Liver (tissue), 8 donors: ENCODE measurements at regions not wholly inside any gene's neighbourhood (a gene's known extent, or its start where the extent isn't known, plus 50 kb on each side); places are given as distances from the start of the nearest gene placed in this dataset.

ENCODE experiments used
- DNase-seq: peaks from one replicate; pipeline ENCODE4 v3.0.0-alpha.2; 2017; ENCODE audit warnings: low spot score
- H3K27ac ChIP-seq, 2 donors: one replicate each; pipeline ENCODE4 v1.7.0; 2013; ENCODE audit warnings: inconsistent platforms in 2 of 2, low read length in 2 of 2, control low read depth in 1 of 2, low read depth in 1 of 2, mild to moderate bottlenecking in 1 of 2
- H3K27me3 ChIP-seq, 4 donors: one replicate each; pipeline versions ENCODE4 v1.6.1 to v1.7.0; 2013; ENCODE audit warnings: low read length in 3 of 4, inconsistent platforms in 1 of 4, mild to moderate bottlenecking in 1 of 4, moderate library complexity in 1 of 4; ENCODE audit not compliant: control insufficient read depth in 4 of 4, insufficient read depth in 4 of 4
- H3K36me3 ChIP-seq, 4 donors: one replicate each; pipeline versions ENCODE4 v1.6.1 to v1.7.0; 2013; ENCODE audit warnings: low read length in 3 of 4, mild to moderate bottlenecking in 3 of 4, low read depth in 1 of 4, moderate library complexity in 1 of 4; ENCODE audit not compliant: control insufficient read depth in 4 of 4, insufficient read depth in 3 of 4
- H3K4me1 ChIP-seq, 4 donors: one replicate each; pipeline versions ENCODE4 v1.6.1 to v1.7.0; 2013; ENCODE audit warnings: low read length in 3 of 4, mild to moderate bottlenecking in 3 of 4, moderate library complexity in 1 of 4; ENCODE audit not compliant: control insufficient read depth in 4 of 4, insufficient read depth in 4 of 4
- H3K4me3 ChIP-seq, 3 donors: one replicate each; pipeline versions ENCODE4 v1.6.1 to v1.7.0; 2013; ENCODE audit warnings: low read length in 3 of 3, control low read depth in 1 of 3, low read depth in 1 of 3, mild to moderate bottlenecking in 1 of 3
- H3K9ac ChIP-seq, 2 donors: one replicate each; pipeline ENCODE4 v1.7.0; 2013; ENCODE audit warnings: low read length in 2 of 2, mild to moderate bottlenecking in 2 of 2, moderate library complexity in 2 of 2, control low read depth in 1 of 2, low read depth in 1 of 2
- H3K9me3 ChIP-seq, 4 donors: one replicate each; pipeline versions ENCODE4 v1.6.1 to v1.7.0; 2013; ENCODE audit warnings: low read length in 3 of 4; ENCODE audit not compliant: control insufficient read depth in 4 of 4
- EGR1 ChIP-seq, 2 donors: IDR thresholded peaks; 2 replicates each; pipeline ENCODE4 v1.6.1; 2016 to 2018; ENCODE audit warnings: antibody characterized with exemption in 2 of 2, low read depth in 2 of 2
- FOXA1 ChIP-seq: IDR thresholded peaks from 2 replicates; pipeline ENCODE4 v1.6.1; 2016; ENCODE audit warnings: antibody characterized with exemption
- FOXA2 ChIP-seq: IDR thresholded peaks from 2 replicates; pipeline ENCODE4 v1.6.1; 2016; ENCODE audit warnings: antibody characterized with exemption
- GABPA ChIP-seq, 2 donors: IDR thresholded peaks in 1 of 2; conservative IDR thresholded peaks in 1 of 2; 2 replicates each; pipeline ENCODE4 v1.6.1; 2016; ENCODE audit warnings: antibody characterized with exemption in 2 of 2, mild to moderate bottlenecking in 1 of 2, moderate library complexity in 1 of 2
- HNF4A ChIP-seq, 2 donors: conservative IDR thresholded peaks; 2 replicates each; pipeline ENCODE4 v1.6.1; 2016; ENCODE audit warnings: antibody characterized with exemption in 2 of 2, mild to moderate bottlenecking in 2 of 2
- HNF4G ChIP-seq: IDR thresholded peaks from 2 replicates; pipeline ENCODE4 v1.6.1; 2016; ENCODE audit warnings: antibody characterized with exemption
- JUND ChIP-seq, 2 donors: IDR thresholded peaks; 2 replicates each; pipeline ENCODE4 v1.6.1; 2016; ENCODE audit warnings: antibody characterized with exemption in 2 of 2
- MAX ChIP-seq: IDR thresholded peaks from 2 replicates; pipeline ENCODE4 v1.6.1; 2016; ENCODE audit warnings: antibody characterized with exemption
- NR2F2 ChIP-seq: IDR thresholded peaks from 2 replicates; pipeline ENCODE4 v1.6.1; 2016; ENCODE audit warnings: antibody characterized with exemption
- REST ChIP-seq: IDR thresholded peaks from 2 replicates; pipeline ENCODE4 v1.6.1; 2016; ENCODE audit warnings: antibody characterized with exemption, mild to moderate bottlenecking
- SP1 ChIP-seq: IDR thresholded peaks from 2 replicates; pipeline ENCODE4 v1.6.1; 2018; ENCODE audit warnings: antibody characterized with exemption, mild to moderate bottlenecking
- TAF1 ChIP-seq: conservative IDR thresholded peaks from 2 replicates; pipeline ENCODE4 v1.6.1; 2016; ENCODE audit warnings: antibody characterized with exemption, mild to moderate bottlenecking
- YY1 ChIP-seq: IDR thresholded peaks from 2 replicates; pipeline ENCODE4 v1.6.1; 2016; ENCODE audit warnings: antibody characterized with exemption, mild to moderate bottlenecking
- ZBTB33 ChIP-seq: IDR thresholded peaks from 2 replicates; pipeline ENCODE4 v1.6.1; 2016; ENCODE audit warnings: antibody characterized with exemption
- WGBS: extraction: QIAGEN DNeasy Blood & Tissue Kit; methylation state at CpG from one replicate; pipeline ENCODE4 v1.1.7; 2013; 5-methylcytosine and 5-hydroxymethylcytosine counted together
- TF ChIP-seq, protein P1 (sequence below): IDR thresholded peaks from 2 replicates; pipeline ENCODE4 v1.6.1; 2016; ENCODE audit warnings: antibody characterized with exemption
- TF ChIP-seq, protein P2 (sequence below): fragments of 150-350 bp; IDR thresholded peaks from 2 replicates; pipeline ENCODE4 v1.5.1; 2017; ENCODE audit warnings: improper control_type of control experiment, low read depth, low read length; ENCODE audit not compliant: missing input control
- donor health status: healthy.
- donor health status: healthy.
- donor health status: healthy.
- donor health status: healthy.
- donor health status: healthy.

- TF ChIP-seq MAX (no peak), TAF1 (no peak), FOXA2 (no peak), EGR1 (IDR thresholded peaks at IDR 0.05; ENCODE audit: low read depth in 2 of 2) (no peak)
These were observed 63.5 kb upstream of the EMCN start (continued) for GRCh38 chr4:100581337-100581736.

DNA sequence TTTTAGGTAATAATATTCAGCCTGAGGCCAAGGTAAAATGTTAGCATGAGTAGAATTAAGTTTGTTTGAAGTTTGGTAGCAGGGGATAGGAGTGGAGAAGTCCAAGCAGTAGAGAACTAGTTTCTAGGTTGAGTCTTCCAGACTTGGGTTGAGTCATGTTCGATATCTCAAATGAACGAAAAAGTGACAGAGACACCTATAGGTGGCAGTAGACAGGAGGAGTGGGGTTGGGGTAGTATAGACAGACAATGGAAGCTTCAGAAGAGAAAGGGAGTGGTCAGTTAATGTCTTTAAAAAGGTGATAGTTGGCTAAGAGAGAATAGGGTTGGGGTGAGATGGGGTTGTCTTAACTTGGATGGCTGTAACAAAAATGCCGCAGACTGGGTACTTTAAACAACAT lies 58.7 kb upstream of the EMCN start:
- Histone ChIP-seq H3K27ac (no peak overlapping the region), H3K36me3 (no peaks in the 10 kb centered on the region), H3K9me3 (no peaks in the 10 kb centered on the region), H3K4me1 (no peaks in the 10 kb centered on the region), H3K9ac (no peak overlapping the region), H3K27me3 (no peaks in the 10 kb centered on the region), H3K4me3 (no peak overlapping the region)
- 81% methylated on average over 3 of the region's 3 CpGs for WGBS
- no peak for TF ChIP-seq TAF1
- TF ChIP-seq MAX = no peak
- TF ChIP-seq, protein P1, sequence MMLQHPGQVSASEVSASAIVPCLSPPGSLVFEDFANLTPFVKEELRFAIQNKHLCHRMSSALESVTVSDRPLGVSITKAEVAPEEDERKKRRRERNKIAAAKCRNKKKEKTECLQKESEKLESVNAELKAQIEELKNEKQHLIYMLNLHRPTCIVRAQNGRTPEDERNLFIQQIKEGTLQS = no peak
- TF ChIP-seq, protein P2, sequence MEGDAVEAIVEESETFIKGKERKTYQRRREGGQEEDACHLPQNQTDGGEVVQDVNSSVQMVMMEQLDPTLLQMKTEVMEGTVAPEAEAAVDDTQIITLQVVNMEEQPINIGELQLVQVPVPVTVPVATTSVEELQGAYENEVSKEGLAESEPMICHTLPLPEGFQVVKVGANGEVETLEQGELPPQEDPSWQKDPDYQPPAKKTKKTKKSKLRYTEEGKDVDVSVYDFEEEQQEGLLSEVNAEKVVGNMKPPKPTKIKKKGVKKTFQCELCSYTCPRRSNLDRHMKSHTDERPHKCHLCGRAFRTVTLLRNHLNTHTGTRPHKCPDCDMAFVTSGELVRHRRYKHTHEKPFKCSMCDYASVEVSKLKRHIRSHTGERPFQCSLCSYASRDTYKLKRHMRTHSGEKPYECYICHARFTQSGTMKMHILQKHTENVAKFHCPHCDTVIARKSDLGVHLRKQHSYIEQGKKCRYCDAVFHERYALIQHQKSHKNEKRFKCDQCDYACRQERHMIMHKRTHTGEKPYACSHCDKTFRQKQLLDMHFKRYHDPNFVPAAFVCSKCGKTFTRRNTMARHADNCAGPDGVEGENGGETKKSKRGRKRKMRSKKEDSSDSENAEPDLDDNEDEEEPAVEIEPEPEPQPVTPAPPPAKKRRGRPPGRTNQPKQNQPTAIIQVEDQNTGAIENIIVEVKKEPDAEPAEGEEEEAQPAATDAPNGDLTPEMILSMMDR = no peak
- TF ChIP-seq FOXA1 = no peak
- TF ChIP-seq HNF4G = no peak
- TF ChIP-seq HNF4A (conservative IDR thresholded peaks at IDR 0.05) = no peak
- no peak for TF ChIP-seq EGR1 (IDR thresholded peaks at IDR 0.05; ENCODE audit: low read depth in 2 of 2)
- no peak for TF ChIP-seq YY1
- TF ChIP-seq SP1 = no peak
- no peak for TF ChIP-seq NR2F2
- no peak for TF ChIP-seq GABPA (IDR thresholded peaks at IDR 0.05 in 1 of 2, conservative IDR thresholded peaks at IDR 0.05 in 1 of 2)
- TF ChIP-seq JUND (IDR thresholded peaks at IDR 0.05) = no peak
- no peak for TF ChIP-seq ZBTB33
- no peak for TF ChIP-seq FOXA2
- TF ChIP-seq REST = no peak
- no peak for DNase-seq
